ENCODE measurements at regions not wholly inside any gene's neighbourhood (a gene's known extent, or its start where the extent isn't known, plus 50 kb on each side); places are given as distances from the start of the nearest gene placed in this dataset.

DNA sequence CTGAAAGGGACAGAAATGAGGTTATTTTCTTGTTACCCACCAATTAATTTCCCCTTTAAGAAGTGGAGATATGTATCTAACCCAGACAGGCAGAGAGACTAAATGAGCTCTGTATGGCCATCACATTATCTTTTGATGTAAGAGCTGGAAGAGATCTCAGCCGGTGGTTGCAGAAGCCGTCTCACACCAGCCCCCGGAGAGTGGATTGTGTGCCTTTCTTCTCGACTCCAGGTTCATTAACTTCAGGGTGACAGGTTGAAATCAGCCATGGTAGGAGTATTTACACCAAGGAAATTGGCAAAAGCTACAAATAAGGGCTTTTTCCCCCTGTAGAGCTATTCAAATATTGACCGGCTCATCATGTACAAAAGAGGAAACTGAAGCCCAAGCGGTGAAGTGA lies 580.3 kb upstream of the CADM1 start:
- TF ChIP-seq, protein P1, sequence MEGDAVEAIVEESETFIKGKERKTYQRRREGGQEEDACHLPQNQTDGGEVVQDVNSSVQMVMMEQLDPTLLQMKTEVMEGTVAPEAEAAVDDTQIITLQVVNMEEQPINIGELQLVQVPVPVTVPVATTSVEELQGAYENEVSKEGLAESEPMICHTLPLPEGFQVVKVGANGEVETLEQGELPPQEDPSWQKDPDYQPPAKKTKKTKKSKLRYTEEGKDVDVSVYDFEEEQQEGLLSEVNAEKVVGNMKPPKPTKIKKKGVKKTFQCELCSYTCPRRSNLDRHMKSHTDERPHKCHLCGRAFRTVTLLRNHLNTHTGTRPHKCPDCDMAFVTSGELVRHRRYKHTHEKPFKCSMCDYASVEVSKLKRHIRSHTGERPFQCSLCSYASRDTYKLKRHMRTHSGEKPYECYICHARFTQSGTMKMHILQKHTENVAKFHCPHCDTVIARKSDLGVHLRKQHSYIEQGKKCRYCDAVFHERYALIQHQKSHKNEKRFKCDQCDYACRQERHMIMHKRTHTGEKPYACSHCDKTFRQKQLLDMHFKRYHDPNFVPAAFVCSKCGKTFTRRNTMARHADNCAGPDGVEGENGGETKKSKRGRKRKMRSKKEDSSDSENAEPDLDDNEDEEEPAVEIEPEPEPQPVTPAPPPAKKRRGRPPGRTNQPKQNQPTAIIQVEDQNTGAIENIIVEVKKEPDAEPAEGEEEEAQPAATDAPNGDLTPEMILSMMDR (IDR thresholded peaks at IDR 0.05): no peak
- no peak for TF ChIP-seq POLR2A (IDR thresholded peaks at IDR 0.05)
